ENCODE measurements at regions not wholly inside any gene's neighbourhood (a gene's known extent, or its start where the extent isn't known, plus 50 kb on each side); places are given as distances from the start of the nearest gene placed in this dataset.

GRCh38 chrX:39819921-39820849 is 277.6 kb downstream of the BCOR start:
- DNase-seq: no peak

GRCh38 chrX:39820938-39821708 is 276.6 kb downstream of the BCOR start:
- no peak for DNase-seq

- DNase-seq: no peak
Measured at GRCh38 chrX:39821709-39822095, 276.1 kb downstream of the BCOR start.

GRCh38 chrX:39822133-39822748 is 275.5 kb downstream of the BCOR start:
- no peak for DNase-seq

- DNase-seq: no peak
Measured at GRCh38 chrX:39823424-39823823, 274.3 kb downstream of the BCOR start.

DNA sequence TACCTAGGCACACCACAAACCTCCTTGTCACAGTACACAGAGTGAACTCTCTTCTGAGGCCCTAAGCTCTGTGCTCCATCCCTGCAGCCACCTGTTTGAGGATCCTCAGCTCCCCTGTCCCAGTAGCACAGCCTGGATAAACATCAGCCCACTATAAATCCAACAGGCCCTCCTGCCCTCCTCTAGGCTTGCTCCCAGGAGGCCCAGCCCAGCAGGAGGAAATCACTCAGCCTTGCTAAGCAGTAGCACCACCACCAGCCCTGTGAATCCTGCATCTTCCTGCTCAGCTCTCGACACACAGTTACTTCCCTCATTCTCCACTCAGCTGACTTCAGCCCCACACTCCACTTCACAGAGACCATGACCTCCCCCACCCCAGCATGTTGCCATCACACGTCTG is 273.9 kb downstream of the BCOR start:
- no peak for DNase-seq

- DNase-seq: no peak
Measured at GRCh38 chrX:39826813-39827543, 270.8 kb downstream of the BCOR start.

- no peak for DNase-seq
Measured at GRCh38 chrX:39827951-39828350, 269.8 kb downstream of the BCOR start.

- DNase-seq: no peak
Measured at GRCh38 chrX:39828971-39829370, 268.8 kb downstream of the BCOR start.

- no peak for DNase-seq
Measured at GRCh38 chrX:39829965-39830364, 267.8 kb downstream of the BCOR start.

- DNase-seq: no peak
Measured at GRCh38 chrX:39830414-39830813, 267.3 kb downstream of the BCOR start.

DNA sequence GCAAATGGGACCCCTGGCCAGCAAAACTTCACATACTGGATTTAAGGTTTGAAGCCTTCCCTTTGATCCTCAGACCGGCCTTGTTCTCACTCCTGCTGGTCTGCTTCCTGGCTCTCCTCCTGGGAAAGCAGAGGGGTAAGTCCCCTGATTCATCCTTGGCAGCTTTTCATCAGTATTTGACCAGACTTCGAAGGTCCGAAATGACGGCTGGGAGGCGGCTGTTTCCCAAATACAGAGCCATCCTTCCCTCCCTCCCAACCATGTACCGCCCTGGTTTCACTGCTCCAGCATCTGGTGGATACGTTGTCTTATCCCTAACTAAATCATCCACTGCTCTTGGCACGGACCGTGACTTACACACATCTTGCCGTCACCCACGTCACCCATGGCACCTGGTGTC is 265.5 kb downstream of the BCOR start:
- DNase-seq: no peak

DNA sequence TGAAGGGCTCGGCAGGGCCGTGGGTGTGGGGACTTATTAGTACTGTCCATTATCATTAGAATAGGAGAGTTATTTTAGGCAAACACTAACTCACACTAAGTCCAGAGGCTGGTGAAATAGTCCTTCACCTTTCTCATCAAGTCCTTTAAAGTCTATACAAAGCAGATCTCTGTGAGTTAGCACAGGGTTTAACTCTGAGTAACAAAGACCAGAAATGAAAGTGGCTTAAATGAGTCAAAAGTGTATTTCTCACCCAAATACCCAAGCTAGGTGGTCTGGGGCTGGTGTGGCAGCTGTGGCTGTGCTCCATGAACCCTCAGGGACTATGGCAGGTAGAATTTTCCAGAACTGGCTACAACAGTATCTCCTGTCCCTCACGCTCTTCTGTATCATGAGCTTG is 263.2 kb downstream of the BCOR start:
- no peak for DNase-seq

DNA sequence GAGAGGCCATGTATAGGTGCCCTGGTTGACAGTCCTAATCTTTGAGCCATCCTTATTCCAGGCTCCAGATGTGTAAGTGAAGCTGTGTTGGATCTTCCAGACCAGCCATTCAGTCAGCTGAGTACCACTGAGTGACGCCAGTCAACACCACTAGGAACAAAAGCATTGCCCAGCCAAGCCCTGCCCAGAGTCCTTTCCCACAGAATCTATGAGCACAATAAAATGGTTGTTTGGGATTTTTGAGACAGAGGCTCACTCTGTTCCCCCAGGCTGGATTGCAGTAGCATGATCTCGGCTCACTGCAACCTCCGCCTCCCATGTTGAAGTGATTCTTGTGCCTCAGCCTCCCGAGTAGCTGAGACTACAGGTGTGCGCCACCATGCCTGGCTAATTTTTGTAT is 262.5 kb downstream of the BCOR start:
- DNase-seq: no peak

GRCh38 chrX:39835776-39836175 is 262.0 kb downstream of the BCOR start:
- no peak for DNase-seq

- peak; percentile 65 for DNase-seq
Measured at GRCh38 chrX:39836802-39837420, 260.8 kb downstream of the BCOR start.

GRCh38 chrX:39837688-39838087 is 260.1 kb downstream of the BCOR start:
- no peak for DNase-seq

DNA sequence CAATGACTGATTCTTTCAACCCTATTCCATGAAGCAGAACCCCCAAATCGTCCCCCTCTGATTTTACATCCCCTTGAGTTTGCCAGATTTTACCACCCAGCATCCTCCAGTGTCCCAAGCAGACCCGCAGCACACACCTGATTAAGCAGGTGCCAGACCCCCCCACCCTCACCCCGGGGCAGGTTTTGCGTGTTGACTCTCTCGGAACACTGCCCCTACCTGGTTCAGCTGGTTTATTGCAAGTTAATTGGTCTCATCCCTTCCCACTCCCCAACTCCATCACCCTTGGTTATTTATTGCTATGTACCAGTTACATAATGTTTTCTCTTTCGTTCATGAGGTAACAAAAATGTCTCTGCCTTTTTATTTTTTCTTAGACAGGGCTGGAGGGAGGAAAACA is 258.4 kb downstream of the BCOR start:
- no peak for DNase-seq

- DNase-seq: no peak
Measured at GRCh38 chrX:39840133-39840532, 257.6 kb downstream of the BCOR start.

DNA sequence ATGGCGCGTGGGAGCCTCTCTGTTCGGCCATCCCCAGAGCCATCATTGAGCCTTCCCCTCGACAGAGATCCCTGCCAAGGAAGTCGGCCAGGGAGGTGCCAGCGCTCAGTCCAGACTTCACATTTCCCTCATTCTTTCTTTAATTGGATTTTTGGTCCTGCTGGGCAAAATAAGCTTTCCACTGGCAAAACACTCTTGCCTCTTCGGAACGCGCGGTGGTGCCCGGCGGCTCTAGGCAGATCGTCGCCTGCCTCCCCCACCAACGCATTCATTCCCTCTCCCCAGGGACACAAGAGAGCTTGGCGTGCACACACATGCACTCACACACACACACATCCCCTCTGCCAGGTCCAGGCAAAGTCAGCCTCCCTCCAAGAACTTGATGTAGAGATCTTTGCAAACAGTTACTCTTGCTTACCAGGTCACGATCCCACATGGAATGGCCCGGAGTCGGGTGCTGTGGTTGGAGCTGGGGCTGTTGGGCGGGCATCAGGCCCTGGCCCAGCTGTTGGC is 257.1 kb downstream of the BCOR start:
- no peak for DNase-seq

- no peak for DNase-seq
Measured at GRCh38 chrX:39841604-39842003, 256.2 kb downstream of the BCOR start.

DNA sequence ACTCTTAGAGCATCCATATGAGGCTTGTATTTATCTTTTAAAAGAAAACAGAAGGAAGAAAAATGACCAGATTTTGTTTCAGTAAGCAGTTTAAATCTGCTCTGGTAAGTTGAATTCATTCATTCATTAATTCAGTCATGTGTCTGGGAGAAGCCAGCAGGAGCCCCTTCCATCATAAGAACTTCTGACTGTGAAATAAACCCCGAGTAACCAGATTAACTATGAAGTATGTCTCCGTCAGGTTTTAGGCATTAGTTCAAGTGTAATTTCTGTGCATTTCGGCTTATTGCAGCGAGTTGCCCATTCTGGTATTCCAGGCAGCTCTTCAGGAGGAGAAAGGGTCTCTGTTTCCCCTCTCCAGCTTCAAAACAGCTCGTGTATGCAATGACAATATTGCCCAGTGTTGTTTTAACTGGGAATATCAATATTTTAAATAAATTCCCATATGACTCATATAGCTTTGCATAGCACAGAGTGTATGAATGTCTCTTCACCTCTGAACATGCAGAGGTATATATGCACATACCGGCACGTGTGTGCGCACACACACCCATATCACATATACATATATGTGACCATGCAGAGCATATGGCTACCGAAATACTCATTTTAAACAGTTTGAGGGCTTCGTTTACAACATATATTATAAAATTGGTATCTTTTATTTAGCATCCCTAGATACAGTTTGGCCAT is 255.3 kb downstream of the BCOR start:
- DNase-seq: no peak
